CD14-positive monocyte (primary cell): ENCODE measurements at regions not wholly inside any gene's neighbourhood (a gene's known extent, or its start where the extent isn't known, plus 50 kb on each side); places are given as distances from the start of the nearest gene placed in this dataset.

Experiments used
- DNase-seq, 3 donors: peaks; one replicate each; pipeline ENCODE4 v3.0.0-alpha.2; 2011 to 2022
- H2AFZ ChIP-seq: 2 replicates; pipeline ENCODE4 v1.6.0; 2012; ENCODE audit warnings: mild to moderate bottlenecking, low read depth, low read length, inconsistent platforms; ENCODE audit not compliant: insufficient read depth, poor library complexity, severe bottlenecking
- H3K27ac ChIP-seq, 2 donors: 1 replicate in 1 of 2; 2 replicates in 1 of 2; pipeline ENCODE4 v1.5.1; 2012 to 2013; ENCODE audit warnings: low read length in 2 of 2, control low read depth in 1 of 2, inconsistent platforms in 1 of 2, low read depth in 1 of 2, mild to moderate bottlenecking in 1 of 2
- H3K27me3 ChIP-seq, 2 donors: one replicate each; pipeline versions ENCODE4 v1.6.0 to v1.6.1; 2011 to 2013; ENCODE audit warnings: low read length in 2 of 2; ENCODE audit not compliant: control insufficient read depth in 2 of 2, insufficient read depth in 2 of 2
- H3K36me3 ChIP-seq, 2 donors: replicated peaks in 1 of 2; 1 replicate in 1 of 2; 2 replicates in 1 of 2; pipeline versions ENCODE4 v1.5.1 to v1.6.1; 2012 to 2013; ENCODE audit warnings: low read length in 2 of 2, control low read depth in 1 of 2, inconsistent platforms in 1 of 2, mild to moderate bottlenecking in 1 of 2; ENCODE audit not compliant: insufficient read depth in 2 of 2, control insufficient read depth in 1 of 2
- H3K4me1 ChIP-seq, 2 donors: 1 replicate in 1 of 2; 2 replicates in 1 of 2; pipeline versions ENCODE4 v1.5.1 to v1.6.1; 2012 to 2013; ENCODE audit warnings: low read length in 2 of 2, control low read depth in 1 of 2, inconsistent platforms in 1 of 2, mild to moderate bottlenecking in 1 of 2, moderate library complexity in 1 of 2; ENCODE audit not compliant: insufficient read depth in 2 of 2, control insufficient read depth in 1 of 2
- H3K4me2 ChIP-seq: replicated peaks from 2 replicates; pipeline ENCODE3; 2012; ENCODE audit warnings: low read length, moderate library complexity, mild to moderate bottlenecking; ENCODE audit not compliant: poor library complexity, severe bottlenecking; ENCODE audit errors: extremely low read depth
- H3K4me3 ChIP-seq, 3 experiments: fragments of 200-600 bp in 1 of 3; sonication (generic) in 1 of 3; replicated peaks in 1 of 3; 1 replicate in 2 of 3; 2 replicates in 1 of 3; pipeline ENCODE4 v1.5.1; 2011 to 2013; ENCODE audit warnings: low read length in 3 of 3, mild to moderate bottlenecking in 3 of 3, control low read depth in 2 of 3, low read depth in 2 of 3, inconsistent platforms in 1 of 3, moderate library complexity in 1 of 3
- H3K79me2 ChIP-seq: 2 replicates; pipeline ENCODE4 v1.6.0; 2012; ENCODE audit warnings: mild to moderate bottlenecking, control low read depth, inconsistent platforms, low read length, moderate library complexity; ENCODE audit not compliant: insufficient read depth
- H3K9ac ChIP-seq: 2 replicates; pipeline ENCODE4 v1.6.0; 2017; ENCODE audit warnings: low read length, mild to moderate bottlenecking; ENCODE audit not compliant: insufficient read depth, poor library complexity, severe bottlenecking
- H3K9me3 ChIP-seq, 2 donors: replicated peaks in 1 of 2; 1 replicate in 1 of 2; 2 replicates in 1 of 2; pipeline versions ENCODE4 v1.5.1 to v1.6.1; 2012 to 2013; ENCODE audit warnings: low read length in 2 of 2, control low read depth in 1 of 2; ENCODE audit not compliant: control insufficient read depth in 1 of 2, insufficient read depth in 1 of 2
- H4K20me1 ChIP-seq: 2 replicates; pipeline ENCODE4 v1.6.0; 2012; ENCODE audit warnings: mild to moderate bottlenecking, low read length, control low read depth, moderate library complexity; ENCODE audit not compliant: insufficient read depth
- H3K27ac Mint-ChIP-seq, 7 donors: one replicate each; pipeline ENCODE4 v1.8.0; 2020; ENCODE audit warnings: mild to moderate bottlenecking in 7 of 7, mixed read lengths in 7 of 7, moderate library complexity in 6 of 7, inconsistent platforms in 2 of 7
- H3K27me3 Mint-ChIP-seq, 3 donors: one replicate each; pipeline ENCODE4 v1.8.0; 2021 to 2022; ENCODE audit warnings: low read depth in 3 of 3, mild to moderate bottlenecking in 3 of 3, mixed read lengths in 3 of 3, moderate library complexity in 3 of 3, inconsistent platforms in 1 of 3
- H3K36me3 Mint-ChIP-seq, 2 donors: one replicate each; pipeline ENCODE4 v1.8.0; 2020; ENCODE audit warnings: mixed read lengths in 2 of 2, inconsistent platforms in 1 of 2, mild to moderate bottlenecking in 1 of 2
- H3K4me1 Mint-ChIP-seq: one replicate; pipeline ENCODE4 v1.8.0; 2020; ENCODE audit warnings: mild to moderate bottlenecking, mixed read lengths
- H3K4me3 Mint-ChIP-seq, 2 donors: one replicate each; pipeline ENCODE4 v1.8.0; 2020; ENCODE audit warnings: mild to moderate bottlenecking in 2 of 2, mixed read lengths in 2 of 2, moderate library complexity in 1 of 2
- H3K9me3 Mint-ChIP-seq, 7 donors: one replicate each; pipeline ENCODE4 v1.8.0; 2020 to 2022; ENCODE audit warnings: mixed read lengths in 7 of 7, mild to moderate bottlenecking in 6 of 7, moderate library complexity in 6 of 7, inconsistent platforms in 2 of 7
- WGBS: methylation state at CpG from one replicate; pipeline ENCODE4 v1.1.5; 2013; ENCODE audit warnings: missing lambda C conversion rate; ENCODE audit not compliant: insufficient coverage; 5-methylcytosine and 5-hydroxymethylcytosine counted together
- intact Hi-C, 2 donors: fragments of 100-400 bp; cut with micrococcal nuclease; formaldehyde crosslinking; loops; one replicate each; pipeline versions ENCODE4 v1.15.0 to v1.15.1; 2023
- TF ChIP-seq, protein P1 (sequence below): fragments of 200-600 bp; IDR thresholded peaks from one replicate; pipeline ENCODE4 v1.8.0; 2022; ENCODE audit warnings: antibody characterized with exemption, mild to moderate bottlenecking

DNA sequence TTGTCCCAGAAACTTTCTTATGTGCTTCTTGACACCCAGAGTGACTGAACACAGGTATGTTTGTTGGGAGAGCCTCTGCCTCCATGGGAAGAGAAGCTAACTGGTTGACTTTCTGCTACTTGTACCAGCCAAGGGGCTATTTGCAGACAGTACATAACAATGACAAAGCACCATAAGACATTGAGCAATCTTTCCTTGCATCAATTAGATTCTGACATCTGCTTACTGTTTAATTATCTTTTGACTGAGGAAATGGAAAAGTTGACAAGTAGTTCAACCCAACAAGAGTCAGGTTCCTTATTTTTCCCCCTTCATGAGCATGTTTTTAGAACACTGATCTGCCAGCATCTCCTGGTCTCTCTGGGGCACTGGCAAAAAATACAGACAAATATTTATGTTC is 157.7 kb downstream of the RPLP1 start:
- Histone ChIP-seq H3K9ac (peak overlapping the region; percentile 49), H3K36me3 (no peaks in the 10 kb centered on the region), H3K27ac (peak overlapping the region; percentile 54 to 93), H3K79me2 (no peaks in the 10 kb centered on the region), H4K20me1 (no peaks in the 10 kb centered on the region), H2AFZ (peak overlapping the region; percentile 7), H3K4me3 (peak overlapping the region in 1 of 3 experiments; percentile 42), H3K4me2 (peak overlapping the region; percentile 27), H3K27me3 (no peaks in the 10 kb centered on the region), H3K4me1 (peaks cover 73 to 80% of the 10 kb centered on the region in 2 donors), H3K9me3 (no peaks in the 10 kb centered on the region)
- H3K27ac Mint-ChIP-seq, result peak overlapping the region; percentile 97 to 99 (median 98)
- H3K36me3 Mint-ChIP-seq, result peaks cover 18 to 21% of the 10 kb centered on the region in 2 donors
- DNase-seq, result peak; percentile 71 to 89 (median 77)
- TF ChIP-seq, protein P1, sequence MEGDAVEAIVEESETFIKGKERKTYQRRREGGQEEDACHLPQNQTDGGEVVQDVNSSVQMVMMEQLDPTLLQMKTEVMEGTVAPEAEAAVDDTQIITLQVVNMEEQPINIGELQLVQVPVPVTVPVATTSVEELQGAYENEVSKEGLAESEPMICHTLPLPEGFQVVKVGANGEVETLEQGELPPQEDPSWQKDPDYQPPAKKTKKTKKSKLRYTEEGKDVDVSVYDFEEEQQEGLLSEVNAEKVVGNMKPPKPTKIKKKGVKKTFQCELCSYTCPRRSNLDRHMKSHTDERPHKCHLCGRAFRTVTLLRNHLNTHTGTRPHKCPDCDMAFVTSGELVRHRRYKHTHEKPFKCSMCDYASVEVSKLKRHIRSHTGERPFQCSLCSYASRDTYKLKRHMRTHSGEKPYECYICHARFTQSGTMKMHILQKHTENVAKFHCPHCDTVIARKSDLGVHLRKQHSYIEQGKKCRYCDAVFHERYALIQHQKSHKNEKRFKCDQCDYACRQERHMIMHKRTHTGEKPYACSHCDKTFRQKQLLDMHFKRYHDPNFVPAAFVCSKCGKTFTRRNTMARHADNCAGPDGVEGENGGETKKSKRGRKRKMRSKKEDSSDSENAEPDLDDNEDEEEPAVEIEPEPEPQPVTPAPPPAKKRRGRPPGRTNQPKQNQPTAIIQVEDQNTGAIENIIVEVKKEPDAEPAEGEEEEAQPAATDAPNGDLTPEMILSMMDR, result no peak
- intact Hi-C loops, result loop anchor here in 1 of 2 donors (2.0 kb wide), 1 partner anchor 57 kb away; no protein-coding TSS in a partner anchor
- peak overlapping the region; percentile 20 to 69 for H3K4me3 Mint-ChIP-seq
- H3K9me3 Mint-ChIP-seq, result peaks cover 0 to 7% (median 0%) of the 10 kb centered on the region in 7 donors
- H3K27me3 Mint-ChIP-seq, result peaks cover 0 to 6% (median 5%) of the 10 kb centered on the region in 3 donors
- peaks cover 76% of the 10 kb centered on the region for H3K4me1 Mint-ChIP-seq

DNA sequence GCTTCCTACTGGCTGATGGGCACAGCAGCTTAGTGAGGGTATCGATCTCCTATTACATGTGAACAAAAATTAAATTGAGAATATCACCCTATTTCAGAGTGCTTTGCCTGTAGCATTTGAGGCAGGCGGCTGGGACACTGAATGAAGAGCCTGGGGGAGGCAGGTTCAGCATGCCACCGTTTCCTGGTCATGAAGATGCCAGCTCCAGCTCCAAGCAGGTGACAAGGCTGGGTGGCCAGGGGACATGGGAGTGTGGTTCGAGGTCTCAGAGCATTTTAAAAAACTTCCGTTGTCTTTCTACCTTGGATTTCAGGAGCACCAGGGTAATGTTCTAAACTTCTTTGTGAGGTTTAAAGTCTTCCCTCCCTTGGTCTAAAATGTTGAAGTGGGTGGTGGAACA is 158.2 kb downstream of the RPLP1 start:
- TF ChIP-seq, protein P1, result no peak
- Histone ChIP-seq H3K79me2 (no peaks in the 10 kb centered on the region), H3K9ac (no peak overlapping the region), H3K9me3 (no peaks in the 10 kb centered on the region), H3K36me3 (no peaks in the 10 kb centered on the region), H3K4me2 (peak overlapping the region; percentile 27), H2AFZ (peak overlapping the region; percentile 7), H3K27me3 (no peaks in the 10 kb centered on the region), H3K4me3 (peak overlapping the region in 1 of 3 experiments; percentile 42), H3K4me1 (peaks cover 67 to 75% of the 10 kb centered on the region in 2 donors), H3K27ac (peak overlapping the region; percentile 54 to 93), H4K20me1 (no peaks in the 10 kb centered on the region)
- Mint-ChIP-seq H3K27ac (peak overlapping the region; percentile 93 to 99 (median 98)), H3K27me3 (peaks cover 0 to 5% (median 4%) of the 10 kb centered on the region in 3 donors), H3K4me1 (peaks cover 70% of the 10 kb centered on the region), H3K9me3 (peaks cover 0 to 7% (median 0%) of the 10 kb centered on the region in 7 donors), H3K36me3 (peaks cover 18 to 20% of the 10 kb centered on the region in 2 donors), H3K4me3 (peak overlapping the region in 1 of 2 donors; percentile 33)
- intact Hi-C loops, result loop anchor here in 1 of 2 donors (2.0 kb wide), 1 partner anchor 56 kb away; no protein-coding TSS in a partner anchor
- DNase-seq, result no peak
- WGBS, result 94% methylated on average over 3 of the region's 5 CpGs
